ENCODE measurements at regions not wholly inside any gene's neighbourhood (a gene's known extent, or its start where the extent isn't known, plus 50 kb on each side); places are given as distances from the start of the nearest gene placed in this dataset.

DNA sequence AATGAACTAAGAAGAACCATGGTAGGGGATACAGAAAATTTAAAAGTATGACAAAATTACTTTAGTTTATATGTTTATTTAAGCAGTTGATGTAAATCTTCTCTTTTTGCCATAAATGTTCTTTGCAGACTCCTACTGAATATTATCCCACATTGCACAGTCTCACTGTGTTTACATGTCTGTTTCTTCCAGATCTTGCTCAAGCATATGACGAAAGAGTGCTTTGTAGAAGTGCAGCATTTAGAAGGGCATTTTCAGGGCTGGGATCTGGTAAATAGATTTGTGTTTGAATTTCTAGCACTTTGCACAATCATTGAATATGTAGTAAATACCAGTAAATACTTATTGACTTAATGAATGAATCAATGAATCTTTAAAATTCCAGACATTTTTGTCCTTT is 152.0 kb upstream of the EPHA7 start:
- TF ChIP-seq, protein P1, sequence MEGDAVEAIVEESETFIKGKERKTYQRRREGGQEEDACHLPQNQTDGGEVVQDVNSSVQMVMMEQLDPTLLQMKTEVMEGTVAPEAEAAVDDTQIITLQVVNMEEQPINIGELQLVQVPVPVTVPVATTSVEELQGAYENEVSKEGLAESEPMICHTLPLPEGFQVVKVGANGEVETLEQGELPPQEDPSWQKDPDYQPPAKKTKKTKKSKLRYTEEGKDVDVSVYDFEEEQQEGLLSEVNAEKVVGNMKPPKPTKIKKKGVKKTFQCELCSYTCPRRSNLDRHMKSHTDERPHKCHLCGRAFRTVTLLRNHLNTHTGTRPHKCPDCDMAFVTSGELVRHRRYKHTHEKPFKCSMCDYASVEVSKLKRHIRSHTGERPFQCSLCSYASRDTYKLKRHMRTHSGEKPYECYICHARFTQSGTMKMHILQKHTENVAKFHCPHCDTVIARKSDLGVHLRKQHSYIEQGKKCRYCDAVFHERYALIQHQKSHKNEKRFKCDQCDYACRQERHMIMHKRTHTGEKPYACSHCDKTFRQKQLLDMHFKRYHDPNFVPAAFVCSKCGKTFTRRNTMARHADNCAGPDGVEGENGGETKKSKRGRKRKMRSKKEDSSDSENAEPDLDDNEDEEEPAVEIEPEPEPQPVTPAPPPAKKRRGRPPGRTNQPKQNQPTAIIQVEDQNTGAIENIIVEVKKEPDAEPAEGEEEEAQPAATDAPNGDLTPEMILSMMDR (IDR thresholded peaks at IDR 0.05) = no peak
- TF ChIP-seq POLR2A (IDR thresholded peaks at IDR 0.05) (no peak), EP300 (IDR thresholded peaks at IDR 0.05) (no peak), POLR2AphosphoS5 (IDR thresholded peaks at IDR 0.05) (no peak)
